ENCODE measurements at regions not wholly inside any gene's neighbourhood (a gene's known extent, or its start where the extent isn't known, plus 50 kb on each side); places are given as distances from the start of the nearest gene placed in this dataset.
"Not testable (repeated sequence)": the region's sequence is repeated elsewhere in the genome, so short reads cannot be mapped to it uniquely, and the experiment has no call there.

DNA sequence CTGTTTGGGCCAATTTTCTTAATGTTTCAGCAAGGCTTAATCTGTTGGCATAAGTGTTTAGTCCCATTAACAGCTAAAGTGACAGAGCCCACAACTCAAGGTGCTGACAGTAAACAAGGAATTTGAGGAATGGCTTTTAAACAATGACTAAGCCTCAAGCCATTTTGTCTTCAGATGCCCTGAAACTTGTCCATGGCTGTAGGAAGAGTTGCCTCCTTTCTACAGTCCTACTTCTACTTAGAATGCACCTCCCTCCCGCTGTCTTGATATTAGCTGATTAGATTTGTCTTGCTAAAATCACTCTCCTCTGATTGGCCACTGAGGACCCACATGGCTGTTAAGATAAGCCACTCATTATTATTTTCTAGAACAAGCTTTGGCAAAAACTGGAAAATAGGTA lies 188.4 kb upstream of the OTX2 start:
- H3K4me3 Mint-ChIP-seq = no peak overlapping the region

GRCh38 chr14:56996721-56997399 lies 186.6 kb upstream of the OTX2 start:
- Mint-ChIP-seq H3K9me3 (peaks cover 0 to 9% (median 2%) of the 10 kb centered on the region in 6 donors), H3K36me3 (no peaks in the 10 kb centered on the region), H3K4me3 (no peak overlapping the region)

More for the DNA sequence above, 188.4 kb upstream of the OTX2 start:
- H3K36me3 Mint-ChIP-seq = no peaks in the 10 kb centered on the region
- no peaks in the 10 kb centered on the region for H3K4me1 Mint-ChIP-seq
- H3K9me3 Mint-ChIP-seq = peaks cover 0 to 9% (median 0%) of the 10 kb centered on the region in 6 donors
- no peak for DNase-seq
- H3K27me3 Mint-ChIP-seq (ENCODE audit: low read depth in 3 of 3) = peaks cover 1 to 2% (median 1%) of the 10 kb centered on the region in 3 donors
- no peak overlapping the region for H3K27ac Mint-ChIP-seq

DNA sequence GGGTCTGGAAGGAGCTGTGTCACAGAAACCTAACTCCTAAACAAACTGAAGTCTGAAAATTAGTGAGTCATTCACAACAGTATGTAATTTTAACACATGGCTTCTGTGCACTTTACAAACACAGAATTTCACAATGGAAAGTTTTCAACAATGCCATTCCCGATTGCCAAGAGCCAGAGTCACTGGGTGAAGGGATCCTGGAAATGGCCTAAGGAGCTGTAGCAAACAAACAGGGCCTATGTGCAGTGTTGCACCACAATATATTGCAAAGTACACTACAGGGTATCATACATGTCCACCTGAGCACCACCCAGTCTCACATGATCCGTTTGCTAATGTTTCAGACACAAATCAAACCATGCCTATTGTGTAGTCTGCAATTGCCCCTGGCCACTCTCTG lies 184.7 kb upstream of the OTX2 start:
- Mint-ChIP-seq H3K4me1 (no peaks in the 10 kb centered on the region), H3K27ac (no peak overlapping the region), H3K27me3 (ENCODE audit: low read depth in 3 of 3) (peaks cover 1 to 2% (median 1%) of the 10 kb centered on the region in 3 donors), H3K4me3 (no peak overlapping the region), H3K36me3 (no peaks in the 10 kb centered on the region), H3K9me3 (peaks cover 0 to 5% (median 3%) of the 10 kb centered on the region in 6 donors)
- DNase-seq = no peak

More at GRCh38 chr14:56996721-56997399, 186.6 kb upstream of the OTX2 start:
- H3K27me3 Mint-ChIP-seq (ENCODE audit: low read depth in 3 of 3) = peaks cover 1 to 2% (median 1%) of the 10 kb centered on the region in 3 donors
- H3K4me1 Mint-ChIP-seq = no peaks in the 10 kb centered on the region
- H3K27ac Mint-ChIP-seq = no peak overlapping the region
- DNase-seq = no peak

DNA sequence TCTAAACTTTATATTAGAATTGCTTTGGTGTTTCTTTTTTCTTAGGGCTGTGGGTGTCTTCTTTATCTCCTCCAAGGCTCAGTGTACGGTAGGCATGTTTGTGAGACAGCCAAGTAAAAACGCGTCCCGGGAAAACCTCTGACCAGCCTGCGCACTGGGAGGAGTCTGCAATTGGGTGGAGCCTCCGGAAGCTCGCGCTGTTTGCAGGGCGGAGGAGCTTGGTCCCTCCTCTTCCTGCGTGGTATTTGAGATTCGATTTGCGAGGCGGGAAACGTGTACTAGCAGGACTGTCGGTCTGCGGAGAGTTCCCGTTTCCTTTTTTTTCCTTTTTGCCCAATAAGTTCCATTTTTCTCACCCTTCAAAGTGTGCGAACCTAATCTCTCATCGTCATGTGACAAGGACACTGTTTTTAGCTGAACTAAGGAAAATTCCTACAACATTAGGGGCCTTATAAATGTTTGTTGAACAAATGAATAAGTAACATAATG lies 182.1 kb upstream of the OTX2 start:
- DNase-seq = no peak
- no peak overlapping the region for H3K27ac Mint-ChIP-seq
- no peaks in the 10 kb centered on the region for H3K4me1 Mint-ChIP-seq
- H3K4me3 Mint-ChIP-seq = no peak overlapping the region
- peaks cover 0 to 7% (median 2%) of the 10 kb centered on the region in 6 donors for H3K9me3 Mint-ChIP-seq
- H3K27me3 Mint-ChIP-seq (ENCODE audit: low read depth in 3 of 3) = peaks cover 0 to 2% (median 1%) of the 10 kb centered on the region in 3 donors
- H3K36me3 Mint-ChIP-seq = no peaks in the 10 kb centered on the region

- H3K9me3 Mint-ChIP-seq; H3K4me1 Mint-ChIP-seq; DNase-seq; H3K4me3 Mint-ChIP-seq; H3K27me3 Mint-ChIP-seq (ENCODE audit: low read depth in 3 of 3); H3K27ac Mint-ChIP-seq; H3K36me3 Mint-ChIP-seq: not testable (repeated sequence)
Observed at GRCh38 chr14:56990991-56991627, 180.8 kb upstream of the OTX2 start.

DNA sequence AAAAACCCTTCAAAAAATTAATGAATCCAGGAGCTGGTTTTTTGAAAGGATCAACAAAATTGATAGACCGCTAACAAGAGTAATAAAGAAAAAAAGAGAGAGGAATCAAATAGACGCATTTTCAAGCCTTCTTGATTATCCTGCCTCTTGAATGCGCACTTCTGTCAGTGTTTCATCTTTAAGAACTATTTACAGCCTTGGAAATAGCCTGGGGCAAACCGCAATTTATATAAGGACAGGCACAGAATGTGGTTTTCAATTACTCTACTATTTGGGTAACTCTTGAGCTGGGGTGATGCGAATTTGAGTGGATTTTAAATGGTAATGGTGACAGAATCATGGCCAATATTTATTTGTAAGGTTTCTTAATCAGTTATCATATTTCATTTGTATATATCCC lies 179.1 kb upstream of the OTX2 start:
- Mint-ChIP-seq H3K27ac (no peak overlapping the region), H3K4me3 (no peak overlapping the region), H3K36me3 (no peaks in the 10 kb centered on the region), H3K27me3 (ENCODE audit: low read depth in 3 of 3) (no peaks in the 10 kb centered on the region), H3K4me1 (no peaks in the 10 kb centered on the region), H3K9me3 (peaks cover 0 to 7% (median 2%) of the 10 kb centered on the region in 6 donors)
- no peak for DNase-seq

GRCh38 chr14:56979936-56980335 lies 169.7 kb upstream of the OTX2 start:
- Mint-ChIP-seq H3K9me3 (peaks cover 0 to 4% (median 0%) of the 10 kb centered on the region in 6 donors), H3K4me3 (no peak overlapping the region), H3K36me3 (no peaks in the 10 kb centered on the region), H3K4me1 (no peaks in the 10 kb centered on the region), H3K27ac (no peak overlapping the region), H3K27me3 (ENCODE audit: low read depth in 3 of 3) (no peaks in the 10 kb centered on the region)
- no peak for DNase-seq

- H3K9me3 Mint-ChIP-seq = peaks cover 0 to 5% (median 0%) of the 10 kb centered on the region in 6 donors
- no peak for DNase-seq
- no peaks in the 10 kb centered on the region for H3K27me3 Mint-ChIP-seq (ENCODE audit: low read depth in 3 of 3)
- H3K36me3 Mint-ChIP-seq = no peaks in the 10 kb centered on the region
- H3K27ac Mint-ChIP-seq = no peak overlapping the region
- no peak overlapping the region for H3K4me3 Mint-ChIP-seq
- H3K4me1 Mint-ChIP-seq = no peaks in the 10 kb centered on the region
Observed at GRCh38 chr14:56976211-56976610, 165.9 kb upstream of the OTX2 start.

- H3K4me1 Mint-ChIP-seq = no peaks in the 10 kb centered on the region
- no peaks in the 10 kb centered on the region for H3K27me3 Mint-ChIP-seq (ENCODE audit: low read depth in 3 of 3)
- H3K27ac Mint-ChIP-seq = no peak overlapping the region
- peaks cover 0 to 5% (median 0%) of the 10 kb centered on the region in 6 donors for H3K9me3 Mint-ChIP-seq
- no peaks in the 10 kb centered on the region for H3K36me3 Mint-ChIP-seq
- no peak overlapping the region for H3K4me3 Mint-ChIP-seq
- DNase-seq = no peak
Observed at GRCh38 chr14:56975521-56975920, 165.2 kb upstream of the OTX2 start.

DNA sequence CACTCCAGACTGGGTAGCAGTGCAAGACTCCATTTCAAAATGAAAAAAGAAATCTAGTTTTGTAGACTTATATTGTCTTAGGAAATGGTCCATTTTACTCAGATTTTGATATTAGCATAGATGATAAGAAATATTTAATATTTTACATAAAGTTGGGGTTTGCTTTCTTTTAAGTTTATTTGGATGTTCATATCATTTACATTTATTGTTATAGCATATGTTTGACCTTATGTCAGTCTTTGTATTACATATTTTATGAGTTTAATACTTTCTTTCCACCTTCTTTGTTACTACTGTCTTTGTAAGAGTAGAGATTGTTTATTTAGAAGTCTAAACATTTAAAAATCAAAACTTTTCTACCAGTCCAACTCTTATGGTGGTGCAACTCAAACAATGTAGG lies 162.7 kb upstream of the OTX2 start:
- peaks cover 0 to 4% (median 0%) of the 10 kb centered on the region in 3 donors for H3K36me3 Mint-ChIP-seq
- DNase-seq = no peak
- no peaks in the 10 kb centered on the region for H3K4me1 Mint-ChIP-seq
- peaks cover 0 to 1% (median 0%) of the 10 kb centered on the region in 3 donors for H3K27me3 Mint-ChIP-seq (ENCODE audit: low read depth in 3 of 3)
- H3K9me3 Mint-ChIP-seq = peaks cover 0 to 6% (median 2%) of the 10 kb centered on the region in 6 donors
- no peak overlapping the region for H3K27ac Mint-ChIP-seq
- H3K4me3 Mint-ChIP-seq = no peak overlapping the region

DNA sequence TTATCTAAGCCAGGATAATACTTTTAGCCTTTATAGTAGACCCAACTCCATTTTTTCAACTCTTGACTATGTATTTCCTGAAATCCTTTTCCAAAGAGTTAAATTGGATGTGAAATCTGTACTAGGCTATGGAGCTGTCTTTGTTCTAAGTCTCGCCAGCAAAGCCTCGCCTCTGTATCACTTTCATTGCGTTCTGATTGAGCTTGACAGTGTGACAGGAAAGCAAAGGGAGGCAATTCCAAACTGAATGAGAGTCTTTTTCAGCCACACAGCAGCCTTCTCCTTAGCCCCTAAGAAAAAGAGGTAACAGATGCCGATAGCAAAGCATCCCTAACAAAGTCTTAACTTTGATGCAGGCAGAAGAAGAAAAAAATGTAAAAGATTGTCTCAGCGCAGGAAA lies 154.6 kb upstream of the OTX2 start:
- no peak for DNase-seq
- no peak overlapping the region for H3K4me3 Mint-ChIP-seq
- H3K4me1 Mint-ChIP-seq = no peaks in the 10 kb centered on the region
- H3K27ac Mint-ChIP-seq = no peak overlapping the region
- peaks cover 0 to 10% (median 0%) of the 10 kb centered on the region in 6 donors for H3K9me3 Mint-ChIP-seq
- H3K27me3 Mint-ChIP-seq (ENCODE audit: low read depth in 3 of 3) = peaks cover 0 to 1% (median 0%) of the 10 kb centered on the region in 3 donors
- H3K36me3 Mint-ChIP-seq = peaks cover 0 to 3% (median 0%) of the 10 kb centered on the region in 3 donors

DNA sequence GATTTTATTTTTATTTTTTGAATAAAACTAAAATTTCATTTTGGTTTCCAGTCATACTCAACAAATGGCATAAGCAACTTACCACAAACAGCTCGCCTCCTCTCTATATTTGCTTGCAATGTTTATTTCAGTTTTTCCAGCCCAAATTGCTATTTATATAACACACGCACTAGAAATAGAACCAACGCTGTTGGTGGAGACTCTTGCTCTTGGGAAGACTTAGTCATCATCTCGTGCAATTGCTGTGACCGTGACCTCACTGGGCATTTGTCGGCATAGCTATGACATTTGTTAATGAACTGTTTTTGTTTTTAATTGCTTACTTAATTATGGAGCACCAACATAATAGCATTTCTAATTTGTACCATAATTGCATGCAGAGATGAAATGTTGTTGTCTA lies 153.1 kb upstream of the OTX2 start:
- DNase-seq = no peak
- H3K9me3 Mint-ChIP-seq = peaks cover 0 to 7% (median 0%) of the 10 kb centered on the region in 6 donors
- no peaks in the 10 kb centered on the region for H3K27me3 Mint-ChIP-seq (ENCODE audit: low read depth in 3 of 3)
- no peaks in the 10 kb centered on the region for H3K36me3 Mint-ChIP-seq
- H3K4me1 Mint-ChIP-seq = no peaks in the 10 kb centered on the region
- no peak overlapping the region for H3K4me3 Mint-ChIP-seq
- H3K27ac Mint-ChIP-seq = no peak overlapping the region

DNA sequence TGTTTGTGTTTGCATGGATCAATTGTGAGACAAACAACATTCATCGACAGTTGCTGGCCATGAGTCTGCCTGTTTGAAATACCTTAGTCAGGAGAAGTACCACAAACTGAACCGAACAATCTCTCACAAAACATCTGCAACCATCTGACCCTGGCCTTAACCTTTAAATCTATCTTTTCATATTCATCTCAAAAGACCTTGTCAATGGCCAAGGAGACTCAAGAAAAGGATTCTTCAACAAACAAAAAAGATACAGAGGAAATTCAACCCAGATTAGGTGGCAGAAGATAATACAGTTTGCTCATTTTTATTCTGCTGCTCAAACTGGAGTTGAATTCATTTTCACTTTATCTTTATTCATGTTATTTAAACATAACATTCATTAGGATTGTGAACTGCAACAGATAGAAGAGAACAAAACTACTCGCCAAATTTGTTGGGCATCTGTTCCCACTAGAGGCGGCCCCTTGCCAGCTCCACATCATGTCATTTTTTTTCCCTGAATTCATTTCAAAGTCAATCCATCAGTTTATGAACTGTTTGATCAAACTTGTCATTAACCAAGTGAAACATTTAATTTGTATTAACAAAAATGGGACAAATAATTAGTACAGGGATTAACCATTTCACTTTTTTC lies 152.3 kb upstream of the OTX2 start:
- Mint-ChIP-seq H3K36me3 (no peaks in the 10 kb centered on the region), H3K9me3 (peaks cover 0 to 7% (median 0%) of the 10 kb centered on the region in 6 donors), H3K4me3 (no peak overlapping the region), H3K27me3 (ENCODE audit: low read depth in 3 of 3) (no peaks in the 10 kb centered on the region), H3K4me1 (no peaks in the 10 kb centered on the region), H3K27ac (no peak overlapping the region)
- DNase-seq = no peak

- H3K27ac Mint-ChIP-seq = no peak overlapping the region
- no peaks in the 10 kb centered on the region for H3K4me1 Mint-ChIP-seq
- peaks cover 0 to 7% (median 0%) of the 10 kb centered on the region in 6 donors for H3K9me3 Mint-ChIP-seq
- no peak for DNase-seq
- H3K36me3 Mint-ChIP-seq = no peaks in the 10 kb centered on the region
- H3K4me3 Mint-ChIP-seq = no peak overlapping the region
- H3K27me3 Mint-ChIP-seq (ENCODE audit: low read depth in 3 of 3) = peaks cover 0 to 2% (median 0%) of the 10 kb centered on the region in 3 donors
Observed at GRCh38 chr14:56959869-56960268, 149.6 kb upstream of the OTX2 start.
